ENCODE measurements at regions not wholly inside any gene's neighbourhood (a gene's known extent, or its start where the extent isn't known, plus 50 kb on each side); places are given as distances from the start of the nearest gene placed in this dataset.

DNA sequence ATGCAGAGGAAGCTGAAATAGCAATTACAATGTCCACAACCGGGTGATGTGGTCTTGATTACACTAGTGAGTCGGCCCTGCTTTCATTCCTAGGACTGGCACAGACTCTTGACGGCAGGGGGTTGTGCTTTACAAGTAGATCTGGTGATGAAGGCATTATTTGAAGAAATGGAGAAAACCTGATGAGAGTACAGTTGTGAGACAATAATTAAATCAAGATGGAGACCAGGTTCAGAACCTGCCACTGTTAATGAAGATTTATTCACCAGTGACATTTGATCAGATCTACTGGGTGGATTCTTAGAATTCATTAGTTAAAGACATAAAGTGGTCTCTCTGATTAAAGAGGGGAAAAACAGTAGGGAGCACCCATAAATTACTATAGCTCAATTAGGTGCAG is 747.2 kb downstream of the STPG2 start:
- no peak overlapping the region for H3K4me3 ChIP-seq
- ATAC-seq (no peak), DNase-seq (no peak)
- intact Hi-C loops (cut with DNase I): no loop called here
- no peaks in the 10 kb centered on the region for H3K4me1 ChIP-seq
- 41 to 60% methylated on average over 3 of the region's 3 CpGs for WGBS, 2 donors
- TF ChIP-seq POLR2A (IDR thresholded peaks at IDR 0.05): no peak
- TF ChIP-seq, protein P1, sequence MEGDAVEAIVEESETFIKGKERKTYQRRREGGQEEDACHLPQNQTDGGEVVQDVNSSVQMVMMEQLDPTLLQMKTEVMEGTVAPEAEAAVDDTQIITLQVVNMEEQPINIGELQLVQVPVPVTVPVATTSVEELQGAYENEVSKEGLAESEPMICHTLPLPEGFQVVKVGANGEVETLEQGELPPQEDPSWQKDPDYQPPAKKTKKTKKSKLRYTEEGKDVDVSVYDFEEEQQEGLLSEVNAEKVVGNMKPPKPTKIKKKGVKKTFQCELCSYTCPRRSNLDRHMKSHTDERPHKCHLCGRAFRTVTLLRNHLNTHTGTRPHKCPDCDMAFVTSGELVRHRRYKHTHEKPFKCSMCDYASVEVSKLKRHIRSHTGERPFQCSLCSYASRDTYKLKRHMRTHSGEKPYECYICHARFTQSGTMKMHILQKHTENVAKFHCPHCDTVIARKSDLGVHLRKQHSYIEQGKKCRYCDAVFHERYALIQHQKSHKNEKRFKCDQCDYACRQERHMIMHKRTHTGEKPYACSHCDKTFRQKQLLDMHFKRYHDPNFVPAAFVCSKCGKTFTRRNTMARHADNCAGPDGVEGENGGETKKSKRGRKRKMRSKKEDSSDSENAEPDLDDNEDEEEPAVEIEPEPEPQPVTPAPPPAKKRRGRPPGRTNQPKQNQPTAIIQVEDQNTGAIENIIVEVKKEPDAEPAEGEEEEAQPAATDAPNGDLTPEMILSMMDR (IDR thresholded peaks at IDR 0.05): no peak
- H3K27me3 ChIP-seq: no peaks in the 10 kb centered on the region
- H3K9me3 ChIP-seq: peaks cover 0 to 8% (median 0%) of the 10 kb centered on the region in 3 donors
- no peak overlapping the region for H3K27ac ChIP-seq
- no peaks in the 10 kb centered on the region for H3K36me3 ChIP-seq (replicated peaks in 1 of 2; ENCODE audit: insufficient read depth in 1 of 2, low read depth in 2 of 2)

GRCh38 chr4:97396605-97397004 is 746.7 kb downstream of the STPG2 start:
- WGBS, 2 donors: 6 to 17% methylated on average over 1 of the region's 1 CpG
- ATAC-seq (no peak), DNase-seq (no peak)
- H3K4me1 ChIP-seq: no peaks in the 10 kb centered on the region
- H3K27ac ChIP-seq: no peak overlapping the region
- TF ChIP-seq, protein P1 (IDR thresholded peaks at IDR 0.05): no peak
- no peak for TF ChIP-seq POLR2A (IDR thresholded peaks at IDR 0.05)
- intact Hi-C loops (cut with DNase I): no loop called here
- H3K27me3 ChIP-seq: no peaks in the 10 kb centered on the region
- H3K9me3 ChIP-seq: peaks cover 0 to 8% (median 0%) of the 10 kb centered on the region in 3 donors
- no peaks in the 10 kb centered on the region for H3K36me3 ChIP-seq (replicated peaks in 1 of 2; ENCODE audit: insufficient read depth in 1 of 2, low read depth in 2 of 2)
- no peak overlapping the region for H3K4me3 ChIP-seq

DNA sequence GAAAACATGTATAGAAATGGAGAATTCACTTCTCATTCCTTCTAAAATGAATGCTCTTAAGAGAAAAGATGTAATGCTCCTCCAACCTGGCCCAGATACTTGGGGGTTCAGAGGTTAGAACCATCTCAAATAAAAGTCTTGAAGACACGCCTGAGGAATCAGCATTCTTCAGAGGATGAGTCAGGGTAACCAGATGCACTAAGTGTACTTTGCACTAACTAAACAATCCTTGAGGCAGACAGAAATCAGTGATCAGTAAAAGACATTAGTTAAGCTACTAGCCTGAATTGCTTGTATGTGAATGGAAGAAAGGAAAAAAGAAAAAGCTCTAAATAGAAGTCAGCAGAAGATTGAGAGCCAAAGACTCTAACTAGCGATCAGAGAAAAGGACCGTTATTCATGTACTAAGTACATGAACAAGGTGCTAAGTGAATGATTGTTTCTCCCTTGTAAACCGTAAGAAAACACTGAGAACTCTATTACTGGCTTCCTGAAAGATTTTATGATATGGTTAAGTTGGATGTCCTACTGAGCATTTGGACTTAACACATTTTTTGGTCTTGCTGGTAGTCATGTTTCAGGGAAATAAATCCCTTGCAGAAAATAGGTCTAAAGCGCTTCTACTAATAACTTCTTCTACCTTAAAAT is 738.3 kb downstream of the STPG2 start:
- Histone ChIP-seq H3K9me3 (peaks cover 0 to 5% (median 0%) of the 10 kb centered on the region in 3 donors), H3K27ac (no peak overlapping the region), H3K27me3 (no peaks in the 10 kb centered on the region), H3K4me1 (no peaks in the 10 kb centered on the region), H3K4me3 (no peak overlapping the region), H3K36me3 (replicated peaks in 1 of 2; ENCODE audit: insufficient read depth in 1 of 2, low read depth in 2 of 2) (no peaks in the 10 kb centered on the region)
- WGBS, 2 donors: 63 to 75% methylated on average over 5 of the region's 5 CpGs
- intact Hi-C loops (cut with DNase I): no loop called here
- TF ChIP-seq POLR2A (IDR thresholded peaks at IDR 0.05): no peak
- TF ChIP-seq, protein P1 (IDR thresholded peaks at IDR 0.05): no peak
- no peak for DNase-seq
- no peak for ATAC-seq

DNA sequence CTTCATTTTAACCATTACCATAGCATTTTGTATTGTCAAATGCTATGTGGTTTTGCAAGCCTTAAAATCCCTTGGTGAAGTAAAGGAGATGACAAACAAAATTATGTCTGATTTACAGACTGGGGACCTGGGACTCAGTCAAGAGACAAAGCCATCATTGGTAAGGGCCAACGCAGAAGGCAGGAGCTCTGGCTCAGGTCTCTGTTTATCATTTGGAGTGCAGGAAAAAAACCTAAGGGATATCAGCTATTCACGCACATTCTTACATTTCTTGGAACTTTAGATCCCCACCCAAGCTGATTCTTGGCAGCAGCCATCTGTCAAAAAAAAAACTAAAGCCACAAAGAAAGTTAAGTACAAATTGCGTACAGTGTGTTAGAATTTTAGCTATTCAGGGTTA is 731.9 kb downstream of the STPG2 start:
- no peak for TF ChIP-seq POLR2A (IDR thresholded peaks at IDR 0.05)
- TF ChIP-seq, protein P1 (IDR thresholded peaks at IDR 0.05): no peak
- DNase-seq (no peak), ATAC-seq (no peak)
- Histone ChIP-seq H3K4me1 (no peaks in the 10 kb centered on the region), H3K9me3 (no peaks in the 10 kb centered on the region), H3K27me3 (no peaks in the 10 kb centered on the region), H3K27ac (no peak overlapping the region), H3K36me3 (replicated peaks in 1 of 2; ENCODE audit: insufficient read depth in 1 of 2, low read depth in 2 of 2) (no peaks in the 10 kb centered on the region), H3K4me3 (no peak overlapping the region)
- WGBS, 2 donors: 60 to 75% methylated on average over 3 of the region's 3 CpGs
- intact Hi-C loops (cut with DNase I): no loop called here

GRCh38 chr4:97412331-97412730 is 730.9 kb downstream of the STPG2 start:
- ATAC-seq (no peak), DNase-seq (no peak)
- Histone ChIP-seq H3K27me3 (no peaks in the 10 kb centered on the region), H3K4me1 (no peaks in the 10 kb centered on the region), H3K9me3 (no peaks in the 10 kb centered on the region), H3K36me3 (replicated peaks in 1 of 2; ENCODE audit: insufficient read depth in 1 of 2, low read depth in 2 of 2) (no peaks in the 10 kb centered on the region), H3K4me3 (no peak overlapping the region), H3K27ac (no peak overlapping the region)
- TF ChIP-seq, protein P1 (IDR thresholded peaks at IDR 0.05): no peak
- no peak for TF ChIP-seq POLR2A (IDR thresholded peaks at IDR 0.05)
- intact Hi-C loops (cut with DNase I): no loop called here
- WGBS, 2 donors: 21 to 61% methylated on average over 1 of the region's 1 CpG

All from body of pancreas (tissue), 4 donors.